Heart left ventricle (tissue), 13 donors: ENCODE measurements at regions not wholly inside any gene's neighbourhood (a gene's known extent, or its start where the extent isn't known, plus 50 kb on each side); places are given as distances from the start of the nearest gene placed in this dataset.

ENCODE experiments used
- CTCF ChIP-seq, 12 donors: fragments of 200-600 bp; sonication (generic) in 4 of 12; IDR thresholded peaks; one replicate each; pipeline versions ENCODE4 v1.5.0 to v1.8.0; 2018 to 2022; ENCODE audit warnings: antibody characterized with exemption in 12 of 12, mild to moderate bottlenecking in 5 of 12
- POLR2A ChIP-seq, 2 donors: fragments of 450-650 bp; IDR thresholded peaks; one replicate each; pipeline ENCODE4 v1.6.1; 2017; ENCODE audit warnings: antibody characterized with exemption in 2 of 2, mild to moderate bottlenecking in 2 of 2, moderate library complexity in 2 of 2
- donor health status: ischemic (EF 13 %, LVEDD 7.1; RV severe dilation, severe dysfunction).
- donor health status: DM: no; HTN: yes; CAD: no.
- donor health status: DM: no; HTN: no; CAD: no.
- donor health status: ischemic (EF 25% LVEDD 6.9; RV normal size, moderate dysfunction).
- donor health status: ischemic (EF 25% LVEDD 5.7; RV mildly dilated, moderate dysfunction).
- donor health status: ischemic (EF 35%, LVEDD 5.7; RV mildly dilated, moderate dysfunction).
- donor health status: nonischemic (EF 11% LVEDD 7.7; RV severe dilation, severe dysfunction).
- donor health status: DM: yes; HTN: yes; CAD: no.
- donor health status: PGD.
- donor health status: ischemic (EF 29% LVEDD 5.4; RV normal size, mild dysfunction).
- donor health status: nonischemic (EF 23%, LVEDD 6.1; RV moderate dilation, normal function).

DNA sequence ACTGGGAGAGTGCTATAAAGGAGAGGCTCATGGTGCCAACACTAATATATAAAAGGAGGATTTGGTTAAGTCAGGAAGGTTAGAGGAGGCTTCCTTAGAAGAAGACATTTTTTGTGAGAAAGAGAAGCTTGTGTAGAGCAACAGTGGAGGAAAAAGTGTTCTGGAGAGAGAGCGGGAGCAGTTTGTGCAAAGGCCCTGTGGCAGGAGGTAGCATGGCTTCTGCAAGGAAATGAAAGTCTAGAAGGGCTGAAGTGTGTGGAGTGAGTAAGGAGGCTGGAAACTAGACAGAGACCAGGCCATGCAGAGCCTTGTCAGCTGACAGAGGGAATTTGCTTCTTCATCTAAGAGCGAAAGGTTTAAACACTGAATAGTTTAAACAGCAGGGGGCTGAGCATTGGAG is 64.4 kb upstream of the ARAP3 start:
- no peak for TF ChIP-seq POLR2A (IDR thresholded peaks at IDR 0.05)
- TF ChIP-seq CTCF (IDR thresholded peaks at IDR 0.05), result no peak
